ENCODE measurements at regions not wholly inside any gene's neighbourhood (a gene's known extent, or its start where the extent isn't known, plus 50 kb on each side); places are given as distances from the start of the nearest gene placed in this dataset.

GRCh38 chr2:123916051-123916450, 109.0 kb upstream of the CNTNAP5 start:
- Histone ChIP-seq H3K9ac (ENCODE audit: insufficient read depth, low read length, poor library complexity, severe bottlenecking) (no peak overlapping the region), H3K79me2 (ENCODE audit: insufficient read depth, low read length) (no peaks in the 10 kb centered on the region), H3K4me1 (ENCODE audit: control insufficient read depth in 1 of 2, insufficient read depth in 2 of 2, low read length in 2 of 2) (peaks cover 0 to 6% of the 10 kb centered on the region in 2 donors), H3K27me3 (ENCODE audit: control insufficient read depth in 2 of 2, insufficient read depth in 2 of 2, low read length in 2 of 2) (peaks cover 3% of the 10 kb centered on the region in 2 donors), H3K27ac (ENCODE audit: low read depth in 1 of 2, low read length in 2 of 2) (no peak overlapping the region), H3K4me3 (replicated peaks in 1 of 3; ENCODE audit: low read depth in 2 of 3, low read length in 3 of 3) (no peak overlapping the region), H4K20me1 (ENCODE audit: insufficient read depth, low read length) (no peaks in the 10 kb centered on the region), H2AFZ (ENCODE audit: insufficient read depth, low read depth, low read length, poor library complexity, severe bottlenecking) (no peak overlapping the region), H3K36me3 (replicated peaks in 1 of 2; ENCODE audit: control insufficient read depth in 1 of 2, insufficient read depth in 2 of 2, low read length in 2 of 2) (no peaks in the 10 kb centered on the region), H3K9me3 (replicated peaks in 1 of 2; ENCODE audit: control insufficient read depth in 1 of 2, insufficient read depth in 1 of 2, low read length in 2 of 2) (no peaks in the 10 kb centered on the region), H3K4me2 (replicated peaks; ENCODE audit: extremely low read depth, low read length, poor library complexity, severe bottlenecking) (no peak overlapping the region)
- no CpG with 5 or more reads among the region's 5 CpGs for WGBS (ENCODE audit: insufficient coverage)
- no peak overlapping the region for H3K4me3 Mint-ChIP-seq
- H3K36me3 Mint-ChIP-seq: no peaks in the 10 kb centered on the region
- no peak for DNase-seq
- peaks cover 0 to 2% (median 0%) of the 10 kb centered on the region in 7 donors for H3K9me3 Mint-ChIP-seq
- no peak for TF ChIP-seq CTCF (IDR thresholded peaks at IDR 0.05)
- intact Hi-C loops (cut with micrococcal nuclease): no loop called here
- peaks cover 2 to 14% (median 3%) of the 10 kb centered on the region in 3 donors for H3K27me3 Mint-ChIP-seq (ENCODE audit: low read depth in 3 of 3)
- no peak overlapping the region for H3K27ac Mint-ChIP-seq
- peaks cover 36% of the 10 kb centered on the region for H3K4me1 Mint-ChIP-seq

DNA sequence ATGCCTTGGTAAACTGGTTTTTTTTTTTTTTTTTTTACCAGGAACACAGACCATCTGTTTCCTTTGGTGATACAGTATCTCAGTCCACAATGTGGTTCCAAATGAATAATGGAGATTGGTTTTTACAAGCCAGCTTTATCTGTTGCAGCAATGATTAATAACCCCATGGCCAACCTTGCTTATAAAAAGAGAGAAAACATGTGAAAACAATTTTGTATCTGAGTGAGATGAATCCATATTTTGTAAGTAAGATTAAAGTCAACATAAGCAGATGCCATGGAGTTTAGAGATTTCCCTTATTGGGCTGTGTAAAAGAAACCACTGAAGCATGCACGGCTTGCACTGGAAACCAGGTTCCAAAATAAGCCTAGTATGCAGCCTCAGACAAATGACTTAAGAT, 108.6 kb upstream of the CNTNAP5 start:
- Histone ChIP-seq H3K4me2 (replicated peaks; ENCODE audit: extremely low read depth, low read length, poor library complexity, severe bottlenecking) (no peak overlapping the region), H3K4me1 (ENCODE audit: control insufficient read depth in 1 of 2, insufficient read depth in 2 of 2, low read length in 2 of 2) (peaks cover 0 to 2% of the 10 kb centered on the region in 2 donors), H4K20me1 (ENCODE audit: insufficient read depth, low read length) (no peaks in the 10 kb centered on the region), H3K36me3 (replicated peaks in 1 of 2; ENCODE audit: control insufficient read depth in 1 of 2, insufficient read depth in 2 of 2, low read length in 2 of 2) (no peaks in the 10 kb centered on the region), H2AFZ (ENCODE audit: insufficient read depth, low read depth, low read length, poor library complexity, severe bottlenecking) (no peak overlapping the region), H3K79me2 (ENCODE audit: insufficient read depth, low read length) (no peaks in the 10 kb centered on the region), H3K27ac (ENCODE audit: low read depth in 1 of 2, low read length in 2 of 2) (no peak overlapping the region), H3K9me3 (replicated peaks in 1 of 2; ENCODE audit: control insufficient read depth in 1 of 2, insufficient read depth in 1 of 2, low read length in 2 of 2) (no peaks in the 10 kb centered on the region), H3K4me3 (replicated peaks in 1 of 3; ENCODE audit: low read depth in 2 of 3, low read length in 3 of 3) (no peak overlapping the region), H3K9ac (ENCODE audit: insufficient read depth, low read length, poor library complexity, severe bottlenecking) (no peak overlapping the region), H3K27me3 (ENCODE audit: control insufficient read depth in 2 of 2, insufficient read depth in 2 of 2, low read length in 2 of 2) (peaks cover 3% of the 10 kb centered on the region in 2 donors)
- no peak for TF ChIP-seq CTCF (IDR thresholded peaks at IDR 0.05)
- Mint-ChIP-seq H3K27ac (no peak overlapping the region), H3K36me3 (no peaks in the 10 kb centered on the region), H3K4me1 (peaks cover 32% of the 10 kb centered on the region), H3K4me3 (no peak overlapping the region), H3K27me3 (ENCODE audit: low read depth in 3 of 3) (peaks cover 2 to 10% (median 2%) of the 10 kb centered on the region in 3 donors), H3K9me3 (peaks cover 0 to 3% (median 0%) of the 10 kb centered on the region in 7 donors)
- DNase-seq: no peak
- intact Hi-C loops (cut with micrococcal nuclease): no loop called here
- WGBS (ENCODE audit: insufficient coverage): no CpG with 5 or more reads among the region's 1 CpG

Data from CD14-positive monocyte (primary cell).